ENCODE measurements at regions not wholly inside any gene's neighbourhood (a gene's known extent, or its start where the extent isn't known, plus 50 kb on each side); places are given as distances from the start of the nearest gene placed in this dataset.

- WGBS, result 23% methylated on average over 1 of the region's 1 CpG
- no peaks in the 10 kb centered on the region for H3K27me3 ChIP-seq
- no peak overlapping the region for H3K27ac ChIP-seq
- no peak for TF ChIP-seq CTCF (IDR thresholded peaks at IDR 0.05)
- no peaks in the 10 kb centered on the region for H3K36me3 ChIP-seq
- peaks cover 19% of the 10 kb centered on the region for H3K4me1 ChIP-seq
- DNase-seq (ENCODE audit: low spot score in 2 of 2), result no peak
- H3K9me3 ChIP-seq, result no peaks in the 10 kb centered on the region
- H3K4me3 ChIP-seq, result no peak overlapping the region
These were observed 79.3 kb downstream of the NABP1 start for GRCh38 chr2:191757208-191757607.

GRCh38 chr2:191758518-191759507, 80.9 kb downstream of the NABP1 start:
- H3K27me3 ChIP-seq, result no peaks in the 10 kb centered on the region
- WGBS, result 63% methylated on average over 13 of the region's 13 CpGs
- H3K27ac ChIP-seq, result no peak overlapping the region
- peaks cover 19% of the 10 kb centered on the region for H3K4me1 ChIP-seq
- no peak for DNase-seq (ENCODE audit: low spot score in 2 of 2)
- no peaks in the 10 kb centered on the region for H3K9me3 ChIP-seq
- no peak overlapping the region for H3K4me3 ChIP-seq
- TF ChIP-seq CTCF (IDR thresholded peaks at IDR 0.05), result peak; percentile 15 to 50
- no peak for TF ChIP-seq POLR2A (IDR thresholded peaks at IDR 0.05)
- H3K36me3 ChIP-seq, result no peaks in the 10 kb centered on the region

- WGBS, result 65% methylated on average over 4 of the region's 4 CpGs
- peaks cover 19% of the 10 kb centered on the region for H3K4me1 ChIP-seq
- no peaks in the 10 kb centered on the region for H3K27me3 ChIP-seq
- no peak overlapping the region for H3K27ac ChIP-seq
- no peak for TF ChIP-seq CTCF (IDR thresholded peaks at IDR 0.05)
- TF ChIP-seq POLR2AphosphoS5 (IDR thresholded peaks at IDR 0.05), result no peak
- no peak for TF ChIP-seq POLR2A (IDR thresholded peaks at IDR 0.05)
- no peak for TF ChIP-seq EP300 (IDR thresholded peaks at IDR 0.05)
- H3K36me3 ChIP-seq, result no peaks in the 10 kb centered on the region
- no peak overlapping the region for H3K4me3 ChIP-seq
- H3K9me3 ChIP-seq, result no peaks in the 10 kb centered on the region
- no peak for DNase-seq (ENCODE audit: low spot score in 2 of 2)
These were observed 81.7 kb downstream of the NABP1 start for GRCh38 chr2:191759680-191760079.

- no peaks in the 10 kb centered on the region for H3K9me3 ChIP-seq
- DNase-seq (ENCODE audit: low spot score in 2 of 2), result no peak
- no peaks in the 10 kb centered on the region for H3K27me3 ChIP-seq
- H3K36me3 ChIP-seq, result no peaks in the 10 kb centered on the region
- WGBS, result 59% methylated on average over 4 of the region's 4 CpGs
- H3K4me3 ChIP-seq, result no peak overlapping the region
- TF ChIP-seq EP300 (IDR thresholded peaks at IDR 0.05) (no peak), POLR2A (IDR thresholded peaks at IDR 0.05) (no peak), POLR2AphosphoS5 (IDR thresholded peaks at IDR 0.05) (no peak), CTCF (IDR thresholded peaks at IDR 0.05) (no peak)
- H3K4me1 ChIP-seq, result peaks cover 19% of the 10 kb centered on the region
- H3K27ac ChIP-seq, result no peak overlapping the region
These were observed 82.8 kb downstream of the NABP1 start for GRCh38 chr2:191760655-191761262.

- WGBS, result 83% methylated on average over 4 of the region's 4 CpGs
- TF ChIP-seq CTCF (IDR thresholded peaks at IDR 0.05), result no peak
- no peaks in the 10 kb centered on the region for H3K27me3 ChIP-seq
- no peaks in the 10 kb centered on the region for H3K4me1 ChIP-seq
- H3K27ac ChIP-seq, result no peak overlapping the region
- H3K4me3 ChIP-seq, result no peak overlapping the region
- H3K9me3 ChIP-seq, result no peaks in the 10 kb centered on the region
- no peaks in the 10 kb centered on the region for H3K36me3 ChIP-seq
- no peak for DNase-seq (ENCODE audit: low spot score in 2 of 2)
These were observed 73.8 kb downstream of the CAVIN2 start for GRCh38 chr2:191773136-191773535.
